ENCODE measurements at regions not wholly inside any gene's neighbourhood (a gene's known extent, or its start where the extent isn't known, plus 50 kb on each side); places are given as distances from the start of the nearest gene placed in this dataset.
"Not testable (repeated sequence)": the region's sequence is repeated elsewhere in the genome, so short reads cannot be mapped to it uniquely, and the experiment has no call there.

GRCh38 chr2:34750742-34751141, 1151.6 kb upstream of the FAM98A start:
- not testable (repeated sequence) for DNase-seq (ENCODE audit: low read depth in 2 of 3, low spot score in 1 of 3)

- DNase-seq (ENCODE audit: low read depth in 2 of 3, low spot score in 1 of 3): no peak
Observed at GRCh38 chr2:34747643-34748042, 1148.5 kb upstream of the FAM98A start.

- DNase-seq (ENCODE audit: low read depth in 2 of 3, low spot score in 1 of 3): no peak
Observed at GRCh38 chr2:34738691-34739090, 1139.6 kb upstream of the FAM98A start.

- no peak for DNase-seq (ENCODE audit: low read depth in 2 of 3, low spot score in 1 of 3)
Observed at GRCh38 chr2:34737146-34737545, 1138.0 kb upstream of the FAM98A start.

GRCh38 chr2:34736482-34736881, 1137.4 kb upstream of the FAM98A start:
- no peak for DNase-seq (ENCODE audit: low read depth in 2 of 3, low spot score in 1 of 3)

- DNase-seq (ENCODE audit: low read depth in 2 of 3, low spot score in 1 of 3): no peak
Observed at GRCh38 chr2:34734662-34735061, 1135.6 kb upstream of the FAM98A start.

- DNase-seq (ENCODE audit: low read depth in 2 of 3, low spot score in 1 of 3): no peak
Observed at GRCh38 chr2:34734042-34734441, 1134.9 kb upstream of the FAM98A start.

GRCh38 chr2:34731292-34731691, 1132.2 kb upstream of the FAM98A start:
- no peak for DNase-seq (ENCODE audit: low read depth in 2 of 3, low spot score in 1 of 3)

GRCh38 chr2:34729845-34730244, 1130.7 kb upstream of the FAM98A start:
- DNase-seq (ENCODE audit: low read depth in 2 of 3, low spot score in 1 of 3): no peak

- DNase-seq (ENCODE audit: low read depth in 2 of 3, low spot score in 1 of 3): no peak
Observed at GRCh38 chr2:34724107-34724506, 1125.0 kb upstream of the FAM98A start.

GRCh38 chr2:34723683-34724082, 1124.6 kb upstream of the FAM98A start:
- DNase-seq (ENCODE audit: low read depth in 2 of 3, low spot score in 1 of 3): no peak

- no peak for DNase-seq (ENCODE audit: low read depth in 2 of 3, low spot score in 1 of 3)
Observed at GRCh38 chr2:34719206-34719605, 1120.1 kb upstream of the FAM98A start.

GRCh38 chr2:34705551-34706247, 1106.6 kb upstream of the FAM98A start:
- no peak for DNase-seq (ENCODE audit: low read depth in 2 of 3, low spot score in 1 of 3)

- no peak for DNase-seq (ENCODE audit: low read depth in 2 of 3, low spot score in 1 of 3)
Observed at GRCh38 chr2:34703292-34703691, 1104.2 kb upstream of the FAM98A start.

GRCh38 chr2:34702391-34702790, 1103.3 kb upstream of the FAM98A start:
- DNase-seq (ENCODE audit: low read depth in 2 of 3, low spot score in 1 of 3): not testable (repeated sequence)

- DNase-seq (ENCODE audit: low read depth in 2 of 3, low spot score in 1 of 3): not testable (repeated sequence)
Observed at GRCh38 chr2:34677591-34677990, 1078.5 kb upstream of the FAM98A start.

- not testable (repeated sequence) for DNase-seq (ENCODE audit: low read depth in 2 of 3, low spot score in 1 of 3)
Observed at GRCh38 chr2:34677119-34677531, 1078.0 kb upstream of the FAM98A start.

- DNase-seq (ENCODE audit: low read depth in 2 of 3, low spot score in 1 of 3): no peak
Observed at GRCh38 chr2:34670482-34670881, 1071.4 kb upstream of the FAM98A start.

GRCh38 chr2:34666821-34667220, 1067.7 kb upstream of the FAM98A start:
- DNase-seq (ENCODE audit: low read depth in 2 of 3, low spot score in 1 of 3): no peak

GRCh38 chr2:34664266-34664665, 1065.2 kb upstream of the FAM98A start:
- DNase-seq (ENCODE audit: low read depth in 2 of 3, low spot score in 1 of 3): no peak

- DNase-seq (ENCODE audit: low read depth in 2 of 3, low spot score in 1 of 3): no peak
Observed at GRCh38 chr2:34663314-34663713, 1064.2 kb upstream of the FAM98A start.

GRCh38 chr2:34660741-34661140, 1061.6 kb upstream of the FAM98A start:
- no peak for DNase-seq (ENCODE audit: low read depth in 2 of 3, low spot score in 1 of 3)

GRCh38 chr2:34656632-34657031, 1057.5 kb upstream of the FAM98A start:
- no peak for DNase-seq (ENCODE audit: low read depth in 2 of 3, low spot score in 1 of 3)

Data from stimulated activated CD4-positive, alpha-beta T cell treated with anti-CD3 and anti-CD28 coated beads, Interleukin-12 subunit alpha, Interleukin-12 subunit beta, amount 100 ng/mL, for 48 hours (primary cell).